Suprapubic skin (tissue), 4 donors: ENCODE measurements at regions not wholly inside any gene's neighbourhood (a gene's known extent, or its start where the extent isn't known, plus 50 kb on each side); places are given as distances from the start of the nearest gene placed in this dataset.

ENCODE experiments used
- CTCF ChIP-seq, 2 donors: fragments of 200-600 bp in 1 of 2; fragments of 450-650 bp in 1 of 2; sonication (generic) in 1 of 2; IDR thresholded peaks; one replicate each; pipeline ENCODE4 v1.5.1; 2016 to 2019; ENCODE audit warnings: antibody characterized with exemption in 2 of 2, mild to moderate bottlenecking in 1 of 2, moderate library complexity in 1 of 2
- EP300 ChIP-seq: sonication (generic); formaldehyde crosslinking; IDR thresholded peaks from one replicate; pipeline ENCODE4 v1.6.1; 2017; ENCODE audit warnings: antibody characterized with exemption
- POLR2AphosphoS5 ChIP-seq, 3 donors: sonication (generic); formaldehyde crosslinking; IDR thresholded peaks; one replicate each; pipeline ENCODE4 v1.6.1; 2017; ENCODE audit warnings: antibody characterized with exemption in 3 of 3

GRCh38 chr4:26049447-26049846 lies 135.4 kb downstream of the SMIM20 start:
- TF ChIP-seq CTCF (IDR thresholded peaks at IDR 0.05), result no peak
- TF ChIP-seq POLR2AphosphoS5 (IDR thresholded peaks at IDR 0.05), result no peak
- TF ChIP-seq EP300, result no peak
